ENCODE measurements at regions not wholly inside any gene's neighbourhood (a gene's known extent, or its start where the extent isn't known, plus 50 kb on each side); places are given as distances from the start of the nearest gene placed in this dataset.

DNA sequence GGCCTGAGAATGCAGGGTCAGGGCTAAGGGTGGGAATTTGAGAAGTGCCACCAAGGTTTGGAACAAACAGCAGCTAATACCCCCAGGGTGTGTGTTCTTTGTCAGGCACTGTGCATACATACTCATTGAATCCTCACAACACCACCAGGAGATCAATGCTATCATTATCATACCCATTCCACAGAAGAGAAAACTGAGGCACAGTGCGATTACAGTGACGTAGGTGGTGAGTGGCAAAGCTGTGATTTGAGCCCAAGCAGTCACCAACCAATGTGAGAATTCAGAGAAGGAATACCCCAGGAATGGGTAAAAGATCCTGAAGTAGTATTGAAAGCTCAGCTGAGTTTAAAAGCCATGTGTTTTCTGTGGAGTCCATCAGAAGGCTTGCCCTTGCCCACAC, 281.6 kb upstream of the MGAT5 start:
- TF ChIP-seq JUND (IDR thresholded peaks at IDR 0.05; ENCODE audit: low read depth) = no peak
- in situ Hi-C loops (cut with HindIII; ENCODE audit: low pct_unique_long_range_greater_than_20kb, low sequenced_read_pairs) = no loop called here
- no peak for DNase-seq (ENCODE audit: low read depth in 1 of 2, low spot score in 1 of 2)

DNA sequence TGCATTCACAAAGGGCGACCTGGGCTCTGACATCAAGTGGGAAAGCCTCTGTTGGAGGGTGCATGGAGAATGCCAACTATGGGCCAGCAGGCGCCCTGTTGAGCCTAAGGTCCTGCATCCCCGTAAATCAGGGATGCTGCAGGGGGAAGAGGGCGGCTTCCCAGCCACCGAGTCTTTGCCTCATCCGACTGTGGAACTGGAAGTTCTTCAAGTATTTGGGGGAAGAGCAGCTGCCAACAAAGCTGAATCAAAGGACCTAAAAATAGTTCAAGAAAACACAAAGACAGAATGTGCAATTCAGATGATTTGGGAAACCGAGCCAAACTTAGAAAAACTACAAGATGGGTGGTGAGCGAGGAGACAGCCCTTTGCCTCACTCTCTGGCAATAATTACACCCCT, 281.1 kb upstream of the MGAT5 start:
- TF ChIP-seq JUND (IDR thresholded peaks at IDR 0.05; ENCODE audit: low read depth) = no peak
- in situ Hi-C loops (cut with HindIII; ENCODE audit: low pct_unique_long_range_greater_than_20kb, low sequenced_read_pairs) = no loop called here
- DNase-seq (ENCODE audit: low read depth in 1 of 2, low spot score in 1 of 2) = no peak

DNA sequence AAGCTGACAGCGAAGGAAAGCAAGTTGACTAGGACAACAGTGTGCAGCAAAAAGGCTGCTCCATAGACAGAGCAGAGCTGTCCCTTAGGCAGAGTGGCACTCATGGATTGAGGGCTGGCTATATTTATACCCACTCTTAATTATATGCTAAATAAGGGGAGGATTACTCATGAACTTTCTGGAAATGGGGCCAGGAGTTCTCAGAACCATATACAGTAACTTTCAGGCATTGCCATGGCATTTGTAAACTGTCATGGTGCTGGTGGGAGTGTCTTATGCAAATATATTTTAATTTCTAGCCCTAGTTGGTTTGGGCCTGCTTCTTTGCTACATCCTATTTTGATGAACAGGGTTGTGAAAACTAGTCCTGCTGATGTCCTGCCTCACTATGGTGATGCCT, 279.5 kb upstream of the MGAT5 start:
- no peak for DNase-seq (ENCODE audit: low read depth in 1 of 2, low spot score in 1 of 2)
- in situ Hi-C loops (cut with HindIII; ENCODE audit: low pct_unique_long_range_greater_than_20kb, low sequenced_read_pairs) = no loop called here
- no peak for TF ChIP-seq JUND (IDR thresholded peaks at IDR 0.05; ENCODE audit: low read depth)

DNA sequence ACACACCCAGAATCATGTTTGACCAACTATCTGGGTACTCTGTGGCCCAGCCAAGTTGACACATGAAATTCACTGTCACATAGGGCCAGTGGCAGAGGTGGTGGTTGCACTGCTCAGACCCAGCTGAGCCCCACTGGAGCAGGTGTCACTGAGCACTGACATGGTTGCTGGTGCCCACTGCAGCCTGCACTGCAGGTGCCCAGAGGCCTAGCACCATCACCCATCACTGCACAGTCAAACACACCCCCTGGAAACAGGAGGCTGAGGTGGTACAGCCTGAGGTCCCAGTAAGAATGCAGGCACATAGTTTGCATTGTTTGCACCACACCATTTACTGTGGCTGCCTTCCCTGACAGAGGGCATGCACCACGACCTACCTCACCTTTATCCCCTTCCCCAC, 278.7 kb upstream of the MGAT5 start:
- in situ Hi-C loops (cut with HindIII; ENCODE audit: low pct_unique_long_range_greater_than_20kb, low sequenced_read_pairs) = no loop called here
- TF ChIP-seq JUND (IDR thresholded peaks at IDR 0.05; ENCODE audit: low read depth) = no peak
- DNase-seq (ENCODE audit: low read depth in 1 of 2, low spot score in 1 of 2) = no peak

DNA sequence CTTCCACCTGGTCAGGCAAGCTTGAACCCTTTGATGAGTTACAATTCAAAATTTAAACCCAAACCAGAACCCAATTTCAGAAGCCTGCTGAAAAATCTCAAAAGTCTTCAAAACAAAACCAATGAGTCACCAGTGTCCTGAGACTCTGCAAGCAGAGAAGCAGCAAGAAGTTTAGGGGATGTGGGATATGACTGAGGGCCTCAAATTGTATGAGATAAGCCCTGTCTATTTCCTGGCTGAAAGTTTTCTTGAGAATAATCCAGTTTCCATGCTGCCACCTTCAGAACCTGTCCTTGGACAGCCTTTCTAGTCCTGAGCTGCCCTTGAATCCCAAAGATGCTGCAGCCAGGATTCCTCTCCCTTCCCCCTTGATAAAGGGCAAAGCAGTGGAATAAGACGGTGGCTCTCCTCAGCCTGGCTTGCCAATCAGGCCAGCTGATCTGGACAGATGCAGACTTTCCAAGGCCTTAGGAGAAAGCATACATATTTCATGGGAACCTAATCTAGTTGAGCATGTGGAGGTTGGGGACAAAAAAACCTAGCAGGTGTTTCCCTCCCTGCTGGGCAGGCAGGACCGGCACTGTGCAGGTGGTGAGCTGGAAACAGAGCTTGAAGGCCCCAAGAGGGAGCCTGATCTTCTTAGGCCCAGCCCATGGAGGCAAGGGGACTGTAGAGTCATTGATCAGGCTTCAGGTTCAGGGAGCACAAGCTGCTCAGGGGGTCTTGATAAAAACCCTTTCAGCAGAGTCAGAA, 278.0 kb upstream of the MGAT5 start:
- in situ Hi-C loops (cut with HindIII; ENCODE audit: low pct_unique_long_range_greater_than_20kb, low sequenced_read_pairs) = no loop called here
- DNase-seq (ENCODE audit: low read depth in 1 of 2, low spot score in 1 of 2) = no peak
- TF ChIP-seq JUND (IDR thresholded peaks at IDR 0.05; ENCODE audit: low read depth) = no peak

DNA sequence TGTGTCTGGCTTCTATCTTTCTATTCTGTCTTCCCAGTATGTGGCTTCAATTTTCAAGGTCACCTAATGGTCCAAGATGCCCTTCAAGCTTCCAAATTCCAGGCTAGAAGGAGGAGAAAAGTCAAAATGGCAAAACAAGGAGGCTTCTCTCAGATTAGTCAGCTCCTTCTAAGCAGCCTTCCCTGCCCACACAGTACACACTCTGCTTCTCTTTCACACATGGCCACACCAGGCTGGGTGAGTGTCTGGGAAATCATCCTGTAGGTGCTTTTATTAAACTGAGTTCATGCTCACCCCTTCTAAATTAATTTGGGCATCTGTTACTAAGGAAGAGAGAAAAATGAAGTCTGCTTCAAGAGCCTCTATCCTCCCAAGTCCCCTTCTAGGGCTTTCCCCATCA, 277.2 kb upstream of the MGAT5 start:
- DNase-seq (ENCODE audit: low read depth in 1 of 2, low spot score in 1 of 2) = no peak
- TF ChIP-seq JUND (IDR thresholded peaks at IDR 0.05; ENCODE audit: low read depth) = no peak
- in situ Hi-C loops (cut with HindIII; ENCODE audit: low pct_unique_long_range_greater_than_20kb, low sequenced_read_pairs) = no loop called here

DNA sequence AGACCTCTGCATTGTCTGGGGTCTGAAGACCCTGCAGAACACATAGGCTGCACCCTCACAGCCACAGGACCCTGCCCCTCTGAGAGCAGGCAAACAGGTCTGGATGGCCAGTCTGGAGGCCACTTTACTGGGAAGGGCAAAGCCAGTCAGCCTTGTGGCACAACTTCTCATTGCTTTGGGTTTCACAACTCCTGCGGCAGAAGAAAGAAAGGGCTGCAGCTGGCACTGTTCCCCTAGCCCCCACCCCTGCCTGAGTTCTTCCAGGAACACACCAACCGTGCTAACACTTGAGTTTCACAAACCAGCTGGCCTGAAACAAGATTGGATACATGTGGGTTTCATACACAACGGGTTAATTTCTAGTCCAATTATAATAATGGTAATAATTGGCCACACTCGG, 276.5 kb upstream of the MGAT5 start:
- in situ Hi-C loops (cut with HindIII; ENCODE audit: low pct_unique_long_range_greater_than_20kb, low sequenced_read_pairs) = no loop called here
- TF ChIP-seq JUND (IDR thresholded peaks at IDR 0.05; ENCODE audit: low read depth) = no peak
- no peak for DNase-seq (ENCODE audit: low read depth in 1 of 2, low spot score in 1 of 2)

DNA sequence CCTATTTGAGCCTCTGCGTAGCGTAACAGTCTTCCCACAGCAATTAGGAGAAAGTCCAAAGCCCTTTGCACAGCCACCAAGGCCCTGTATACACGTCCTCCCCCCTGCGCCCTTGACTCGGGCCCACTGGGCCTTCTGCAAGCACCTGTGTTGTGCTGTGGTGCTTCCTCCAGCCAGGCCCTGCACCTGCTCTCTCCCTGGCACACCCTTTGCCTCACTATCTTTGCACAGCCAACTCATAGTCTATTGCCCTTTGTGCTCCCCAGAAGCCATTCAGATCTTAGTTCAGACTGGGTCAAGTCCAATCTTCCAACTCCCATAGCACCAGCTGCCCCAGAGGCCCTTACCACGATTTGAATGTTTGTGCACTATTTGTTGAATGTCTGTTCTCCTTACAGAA, 271.6 kb upstream of the MGAT5 start:
- in situ Hi-C loops (cut with HindIII; ENCODE audit: low pct_unique_long_range_greater_than_20kb, low sequenced_read_pairs) = no loop called here
- TF ChIP-seq JUND (IDR thresholded peaks at IDR 0.05; ENCODE audit: low read depth) = no peak

DNA sequence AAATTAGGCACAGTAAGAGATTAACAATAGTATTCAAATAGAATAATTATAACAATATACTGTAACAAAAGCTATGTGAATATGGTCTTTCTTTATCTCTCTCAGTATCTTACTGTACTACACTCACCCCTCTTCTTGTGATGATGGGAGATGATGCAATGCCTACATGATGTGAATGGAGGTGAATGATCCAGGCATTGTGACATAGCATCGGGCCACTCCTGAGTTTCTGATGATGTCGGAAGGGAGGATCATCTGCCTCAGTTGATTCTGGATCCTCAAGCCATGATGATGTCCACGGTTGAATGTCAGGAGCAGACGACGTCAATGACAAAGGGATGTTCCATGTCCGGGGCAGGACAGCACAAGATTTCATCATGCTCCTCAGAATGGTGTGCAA, 268.3 kb upstream of the MGAT5 start:
- in situ Hi-C loops (cut with HindIII; ENCODE audit: low pct_unique_long_range_greater_than_20kb, low sequenced_read_pairs) = no loop called here
- DNase-seq (ENCODE audit: low read depth in 1 of 2, low spot score in 1 of 2) = no peak
- no peak for TF ChIP-seq JUND (IDR thresholded peaks at IDR 0.05; ENCODE audit: low read depth)

More for the DNA sequence above, 271.6 kb upstream of the MGAT5 start:
- DNase-seq (ENCODE audit: low read depth in 1 of 2, low spot score in 1 of 2) = no peak

DNA sequence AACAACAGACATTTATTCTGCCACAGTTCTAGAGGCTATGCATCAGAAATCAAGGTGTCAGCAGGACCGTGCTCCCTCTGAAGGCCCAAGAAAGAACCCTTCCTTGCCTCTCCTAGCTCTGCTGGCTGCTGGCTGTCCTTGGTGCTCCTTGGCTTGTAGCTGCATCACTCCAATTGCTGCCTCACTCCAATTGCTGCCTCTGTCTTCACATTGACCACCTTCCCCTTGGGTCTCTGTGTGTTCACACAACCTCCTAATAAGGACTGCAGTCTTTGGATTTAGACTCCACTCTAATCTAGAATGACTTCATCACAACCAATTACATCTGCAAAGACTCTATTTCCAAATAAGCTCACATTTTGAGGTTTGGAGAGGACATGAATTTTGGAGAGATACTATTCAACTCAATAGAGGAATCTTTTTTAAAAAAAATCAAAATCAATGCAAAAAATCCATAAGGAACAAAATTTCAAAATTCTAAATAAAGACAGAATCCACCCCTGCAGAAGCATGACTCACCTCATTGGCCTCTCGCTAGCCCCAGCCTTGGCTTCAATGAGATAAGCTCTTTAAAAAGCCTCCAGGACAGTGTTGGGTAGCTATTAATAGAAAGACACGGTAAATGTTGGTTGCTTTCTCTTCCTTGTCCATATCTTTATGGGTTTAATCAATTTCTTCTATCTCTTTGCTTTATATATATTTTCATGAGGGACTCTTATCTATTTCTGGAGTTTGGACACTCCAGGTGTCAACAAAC, 267.6 kb upstream of the MGAT5 start:
- no peak for DNase-seq (ENCODE audit: low read depth in 1 of 2, low spot score in 1 of 2)
- TF ChIP-seq JUND (IDR thresholded peaks at IDR 0.05; ENCODE audit: low read depth) = no peak
- in situ Hi-C loops (cut with HindIII; ENCODE audit: low pct_unique_long_range_greater_than_20kb, low sequenced_read_pairs) = no loop called here

DNA sequence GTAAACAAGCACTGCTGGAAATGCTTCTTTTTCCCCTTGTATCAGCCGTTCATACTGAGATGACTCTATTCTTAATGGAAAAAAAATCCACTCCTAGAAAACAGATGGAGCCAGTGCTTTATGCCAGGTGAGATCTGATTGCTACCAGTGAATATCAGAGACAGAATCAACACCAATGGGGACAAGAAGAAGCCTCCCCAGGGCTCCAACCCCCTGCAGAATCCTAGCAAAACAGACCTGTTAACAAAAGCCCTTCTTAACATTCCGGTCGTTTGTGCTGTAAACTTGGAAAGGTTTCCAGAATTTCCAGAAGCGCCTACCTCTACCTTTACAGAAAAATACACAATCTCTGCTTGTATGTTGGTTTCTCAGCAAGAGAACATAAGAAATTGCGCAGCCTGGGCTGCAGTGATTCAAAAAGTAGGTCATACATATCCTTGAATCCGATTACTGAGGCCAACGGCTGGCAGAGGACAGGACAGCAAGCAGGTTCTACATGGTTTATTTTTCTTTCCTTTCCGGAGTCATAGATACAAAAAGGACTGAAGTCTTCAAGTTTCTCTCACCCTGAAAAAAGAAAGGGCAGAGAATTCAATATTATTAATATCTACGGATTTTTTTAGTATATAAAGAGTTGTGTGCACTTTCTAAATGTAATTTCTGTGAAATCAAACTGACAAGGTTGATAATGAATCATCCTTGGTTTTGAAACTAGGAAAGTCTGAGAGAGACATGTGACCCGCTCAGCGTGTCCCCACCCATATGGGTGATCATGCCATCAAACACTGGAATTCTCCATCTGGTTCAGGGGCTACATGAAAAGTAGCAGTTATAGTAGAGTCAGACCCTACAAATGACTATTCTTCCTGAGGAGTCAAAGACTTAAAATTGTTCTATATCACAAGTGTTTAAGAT, 266.7 kb upstream of the MGAT5 start:
- in situ Hi-C loops (cut with HindIII; ENCODE audit: low pct_unique_long_range_greater_than_20kb, low sequenced_read_pairs) = no loop called here
- no peak for TF ChIP-seq JUND (IDR thresholded peaks at IDR 0.05; ENCODE audit: low read depth)

DNA sequence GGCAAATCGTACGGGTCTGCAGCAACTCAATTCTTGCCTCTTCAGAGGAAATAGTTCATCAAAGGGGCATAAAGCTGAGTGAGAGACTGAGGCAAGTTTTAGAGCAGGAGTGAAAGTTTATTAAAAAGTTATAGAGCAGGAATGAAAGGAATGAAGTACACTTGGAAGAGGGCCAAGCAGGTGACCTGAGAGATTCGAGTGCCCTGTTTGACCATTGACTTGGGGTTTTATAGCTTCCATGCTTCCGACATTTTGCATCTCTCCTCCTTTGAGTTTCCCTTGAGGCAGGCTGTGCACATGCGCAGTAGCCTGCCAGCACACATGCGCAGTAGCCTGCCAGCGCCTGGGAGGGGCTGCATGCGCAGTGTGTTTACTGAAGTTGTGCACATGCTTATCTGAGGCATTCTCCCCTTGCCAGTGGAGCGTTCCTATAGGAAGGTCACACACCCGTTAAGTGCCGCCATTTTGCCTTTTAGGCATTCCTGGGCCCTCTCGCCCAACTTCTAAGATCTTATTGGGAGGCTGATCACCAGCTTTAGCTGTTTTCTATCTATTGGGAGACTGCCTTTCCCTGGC, 265.5 kb upstream of the MGAT5 start:
- no peak for TF ChIP-seq JUND (IDR thresholded peaks at IDR 0.05; ENCODE audit: low read depth)
- DNase-seq (ENCODE audit: low read depth in 1 of 2, low spot score in 1 of 2) = no peak
- in situ Hi-C loops (cut with HindIII; ENCODE audit: low pct_unique_long_range_greater_than_20kb, low sequenced_read_pairs) = no loop called here

More for the DNA sequence above, 266.7 kb upstream of the MGAT5 start:
- no peak for DNase-seq (ENCODE audit: low read depth in 1 of 2, low spot score in 1 of 2)

Measured in T47D (cell line).